Renal cortex interstitium (tissue), 11 donors: ENCODE measurements at regions not wholly inside any gene's neighbourhood (a gene's known extent, or its start where the extent isn't known, plus 50 kb on each side); places are given as distances from the start of the nearest gene placed in this dataset.

Experiments
- DNase-seq, 11 donors: peaks; one replicate each; pipeline ENCODE4 v3.0.0-alpha.2; 2013; ENCODE audit warnings: low read depth in 9 of 11, low spot score in 4 of 11; ENCODE audit errors: extremely low read depth in 1 of 11

DNA sequence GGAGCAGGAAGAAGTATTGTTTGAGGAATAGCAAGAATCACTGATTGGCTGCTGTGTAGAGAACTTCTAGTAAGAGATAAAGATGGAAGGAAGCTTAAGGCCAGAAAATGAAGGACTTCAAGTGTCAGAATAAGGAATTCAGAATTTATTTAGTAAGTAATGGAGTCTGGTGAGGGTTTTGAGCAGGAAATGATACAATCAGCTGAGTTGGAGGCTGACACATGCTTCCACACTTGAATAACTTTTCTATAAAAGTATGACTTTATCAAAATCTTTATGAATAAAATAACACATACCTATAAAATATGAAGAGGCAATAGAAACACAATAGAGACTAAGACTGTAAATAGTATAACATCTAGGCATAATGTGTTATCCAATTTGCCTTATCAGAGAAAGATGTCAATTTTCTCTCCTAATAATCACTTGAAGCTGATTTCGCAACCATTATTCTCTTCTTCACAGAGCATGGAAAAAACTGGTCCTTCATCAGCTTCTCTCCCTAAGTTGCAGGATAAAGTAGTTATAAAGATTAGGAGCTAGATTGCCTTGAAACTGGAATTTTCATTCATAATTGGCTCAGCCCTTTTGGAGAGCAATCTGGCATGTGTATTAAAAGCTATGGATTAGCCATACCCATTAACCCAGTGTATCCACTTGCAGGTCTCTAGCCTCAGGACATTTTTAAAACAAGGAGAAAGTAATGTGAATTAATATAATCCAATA lies 143.4 kb downstream of the ZNF608 start:
- DNase-seq, result no peak

DNA sequence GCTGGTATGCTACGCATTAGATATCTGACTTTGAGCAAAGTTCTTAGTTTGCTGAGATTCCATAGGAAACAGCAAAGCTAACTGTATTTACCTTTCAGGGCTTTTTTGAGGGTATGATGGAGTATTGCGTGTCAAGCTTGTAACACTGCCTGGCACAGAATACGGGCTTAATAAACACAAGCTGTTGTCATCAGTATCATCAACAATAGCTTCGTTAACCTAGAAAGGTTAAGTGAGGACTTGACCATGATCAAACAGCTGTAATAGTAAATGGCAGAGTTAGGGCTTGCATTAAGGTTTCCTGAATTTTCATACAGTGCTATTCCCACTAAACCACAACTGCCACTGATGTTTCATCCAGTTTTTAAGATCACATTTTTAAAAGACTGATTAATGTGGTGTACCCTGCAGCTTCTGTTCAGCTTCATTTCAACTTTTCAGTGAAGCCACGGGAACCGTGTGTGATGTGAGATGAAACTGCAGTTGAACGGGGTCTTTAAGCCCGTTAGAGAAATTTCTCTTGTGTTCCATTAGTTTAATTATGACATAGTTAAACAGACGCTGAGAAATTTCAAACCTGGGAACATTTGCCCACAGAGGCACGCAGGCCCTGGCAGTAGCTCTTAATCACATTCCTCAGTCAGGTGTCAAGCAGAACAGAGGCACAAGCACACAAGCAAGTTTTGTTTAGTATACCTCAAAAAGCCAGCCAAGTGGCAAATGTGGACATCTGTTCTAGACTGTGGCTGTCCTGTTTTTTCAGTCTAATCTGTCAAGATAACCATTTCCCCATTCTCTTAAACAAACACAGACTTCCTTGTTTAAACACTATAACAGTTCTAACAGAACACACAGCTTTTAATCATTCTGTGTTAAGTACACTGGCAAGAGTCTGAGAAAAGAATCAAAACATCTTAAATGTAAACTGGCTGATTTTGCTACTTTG lies 147.1 kb downstream of the ZNF608 start:
- DNase-seq, result peak in 4 of 11 donors; percentile 26 to 56 (median 43)

DNA sequence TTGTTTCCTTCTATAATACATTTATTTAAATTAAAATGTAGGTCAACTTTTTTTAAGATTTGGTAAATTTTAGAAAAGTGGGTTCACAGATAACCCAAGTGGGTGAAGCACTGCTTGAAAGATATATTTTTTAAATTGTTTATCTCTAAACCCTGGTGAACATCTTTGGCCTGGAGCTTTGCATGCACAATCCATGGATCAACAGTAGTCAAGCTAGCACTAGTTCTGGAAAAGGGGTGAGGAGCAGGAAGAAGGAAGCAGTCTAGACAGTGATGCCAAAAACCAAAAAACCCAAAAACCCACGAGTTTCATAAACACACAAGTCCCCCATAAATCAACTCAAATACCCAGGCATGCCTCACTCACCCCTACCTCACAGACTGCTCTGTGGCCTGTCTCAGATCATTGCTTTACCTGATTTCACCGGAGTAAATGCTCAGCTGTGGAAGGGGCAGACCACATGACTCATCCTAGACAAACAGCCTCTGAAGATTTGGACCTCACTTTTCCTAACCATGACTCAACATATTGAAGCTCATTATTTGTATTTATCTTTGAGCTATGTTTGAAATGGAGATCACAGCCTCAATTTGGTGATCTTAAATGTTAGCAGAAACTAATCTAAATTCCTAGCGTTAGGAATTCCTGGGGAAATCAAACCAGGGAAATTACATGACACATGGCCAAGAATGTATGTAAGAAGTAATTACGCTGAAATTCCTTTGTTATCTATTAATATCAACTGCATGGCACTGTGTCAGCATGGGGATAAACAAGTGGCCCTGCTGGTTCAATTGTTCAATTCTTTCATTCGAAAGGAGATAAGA lies 149.6 kb downstream of the ZNF608 start:
- no peak for DNase-seq

DNA sequence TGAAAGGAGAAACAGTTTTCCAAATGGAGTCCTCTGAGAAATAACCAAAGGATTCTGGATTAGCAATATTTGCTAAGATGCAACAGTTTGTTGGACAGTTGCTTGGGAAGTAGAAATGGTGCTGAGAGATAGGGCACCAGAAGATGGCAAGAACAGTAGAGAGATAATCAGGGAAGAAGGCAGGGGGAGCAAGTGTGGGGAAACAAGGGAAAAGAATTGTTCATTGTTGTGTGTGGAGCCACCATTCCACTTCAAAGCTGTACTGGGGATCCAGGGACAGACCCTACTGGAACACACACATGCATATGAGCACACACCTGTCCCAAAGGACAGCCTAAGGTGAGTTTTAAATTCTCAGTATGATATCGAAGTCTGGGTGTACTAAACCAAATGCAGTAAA lies 152.5 kb downstream of the ZNF608 start:
- no peak for DNase-seq

DNA sequence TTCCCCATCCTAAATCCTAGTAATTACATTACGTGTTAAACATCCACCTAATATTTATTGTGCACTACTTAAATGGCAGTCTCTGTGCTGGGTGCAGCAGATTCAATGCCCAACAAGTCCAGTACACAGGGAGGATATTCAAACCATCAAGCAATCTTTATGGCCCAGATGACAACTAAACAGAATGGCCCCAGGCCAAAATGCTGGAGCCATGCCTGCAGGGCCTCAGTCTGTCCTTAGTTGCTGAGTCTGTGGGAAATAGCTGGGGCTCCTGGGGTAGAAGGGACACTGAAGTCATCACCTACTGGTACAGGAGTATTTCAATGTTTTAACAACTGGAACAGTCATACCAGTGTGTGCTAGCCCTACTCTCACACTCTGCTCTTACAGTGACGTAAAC lies 153.5 kb downstream of the ZNF608 start:
- no peak for DNase-seq

DNA sequence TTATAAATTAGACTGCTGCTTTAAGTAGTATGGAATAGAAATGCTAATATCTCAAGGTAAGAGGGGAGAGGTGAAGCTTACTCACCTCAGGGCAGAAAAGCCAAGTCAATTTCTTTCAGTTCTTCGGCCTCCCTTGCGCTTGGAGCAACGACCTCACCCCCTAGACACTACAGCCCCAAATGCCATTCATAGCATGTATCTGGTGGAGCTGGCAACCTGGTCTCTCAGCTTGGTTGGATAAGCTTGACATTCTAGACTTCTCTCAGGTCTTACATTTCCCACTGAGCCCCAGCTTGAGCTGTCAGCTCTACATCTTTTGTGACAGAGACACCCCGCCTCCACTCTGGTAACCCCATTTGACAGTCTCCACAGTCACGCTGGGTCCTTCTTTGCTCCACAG lies 154.9 kb downstream of the ZNF608 start:
- no peak for DNase-seq

DNA sequence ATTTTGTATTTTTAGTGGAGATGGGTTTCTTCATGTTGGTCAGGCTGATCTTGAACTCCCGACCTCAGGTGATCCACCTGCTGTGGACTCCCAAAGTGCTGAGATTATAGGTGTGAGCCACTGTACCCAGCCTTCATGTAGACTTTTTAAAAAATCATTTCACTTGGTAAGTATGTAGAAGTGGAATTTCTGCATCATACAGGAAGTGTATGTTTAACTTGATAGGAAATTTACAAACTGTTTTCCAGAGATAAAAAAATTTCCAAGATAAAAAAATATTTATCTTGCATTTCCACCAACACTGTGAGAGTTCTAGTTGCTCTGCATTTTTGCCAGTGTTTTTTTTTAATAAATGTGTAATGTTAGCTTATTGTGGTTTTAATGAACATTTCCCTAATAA lies 155.8 kb downstream of the ZNF608 start:
- DNase-seq, result no peak

DNA sequence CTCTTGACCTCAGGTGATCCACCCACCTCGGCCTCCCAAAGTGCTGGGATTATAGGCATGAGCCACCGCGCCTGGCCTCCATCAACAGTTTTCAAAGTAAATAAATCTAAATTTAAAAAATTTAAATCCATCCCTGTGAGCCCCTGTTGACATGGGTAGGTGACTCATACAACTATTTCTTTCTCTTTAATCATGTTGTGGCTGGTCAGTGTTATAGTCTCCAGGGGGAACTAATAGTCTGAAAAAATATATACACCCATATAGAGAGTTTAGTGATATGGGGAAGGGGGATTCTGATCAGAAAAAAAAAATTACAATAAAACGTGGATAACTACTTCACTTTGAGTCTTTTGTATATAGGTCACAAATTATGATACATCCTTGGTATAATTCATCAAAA lies 159.2 kb downstream of the ZNF608 start:
- no peak for DNase-seq

DNA sequence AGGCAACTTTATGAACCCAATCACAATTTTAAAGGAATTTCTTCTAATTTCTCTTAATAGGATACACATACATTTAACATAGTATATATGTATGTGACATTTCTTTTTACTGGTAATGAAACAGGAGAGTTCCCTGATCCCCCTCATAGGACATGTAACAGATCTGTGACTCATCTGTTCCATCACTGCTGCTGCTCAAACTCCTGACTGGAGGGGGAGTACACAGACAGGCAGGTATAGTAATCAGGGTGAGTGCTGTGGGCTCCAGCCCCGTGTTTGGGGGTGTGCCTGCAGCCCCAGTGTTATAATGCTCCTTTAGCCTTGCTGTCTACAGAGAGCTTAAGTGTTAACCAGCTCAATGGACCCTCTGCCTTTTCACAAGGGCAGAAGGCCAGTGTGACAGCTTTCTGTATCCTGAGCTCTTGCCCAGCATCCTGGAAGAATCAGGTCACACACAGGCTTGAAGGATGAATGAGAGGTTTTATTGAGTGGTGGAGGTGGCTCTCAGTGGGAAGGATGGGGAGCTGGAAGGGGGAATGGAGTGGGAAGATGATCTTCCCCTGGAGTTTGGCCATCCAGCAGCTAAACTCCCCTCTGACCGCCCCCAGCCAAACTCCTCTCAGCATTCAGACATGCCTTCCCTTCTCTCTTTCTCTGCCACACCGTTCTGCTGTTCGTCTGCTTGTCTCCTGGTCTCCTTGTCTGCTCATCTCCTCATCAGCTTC lies 161.3 kb downstream of the ZNF608 start:
- no peak for DNase-seq

DNA sequence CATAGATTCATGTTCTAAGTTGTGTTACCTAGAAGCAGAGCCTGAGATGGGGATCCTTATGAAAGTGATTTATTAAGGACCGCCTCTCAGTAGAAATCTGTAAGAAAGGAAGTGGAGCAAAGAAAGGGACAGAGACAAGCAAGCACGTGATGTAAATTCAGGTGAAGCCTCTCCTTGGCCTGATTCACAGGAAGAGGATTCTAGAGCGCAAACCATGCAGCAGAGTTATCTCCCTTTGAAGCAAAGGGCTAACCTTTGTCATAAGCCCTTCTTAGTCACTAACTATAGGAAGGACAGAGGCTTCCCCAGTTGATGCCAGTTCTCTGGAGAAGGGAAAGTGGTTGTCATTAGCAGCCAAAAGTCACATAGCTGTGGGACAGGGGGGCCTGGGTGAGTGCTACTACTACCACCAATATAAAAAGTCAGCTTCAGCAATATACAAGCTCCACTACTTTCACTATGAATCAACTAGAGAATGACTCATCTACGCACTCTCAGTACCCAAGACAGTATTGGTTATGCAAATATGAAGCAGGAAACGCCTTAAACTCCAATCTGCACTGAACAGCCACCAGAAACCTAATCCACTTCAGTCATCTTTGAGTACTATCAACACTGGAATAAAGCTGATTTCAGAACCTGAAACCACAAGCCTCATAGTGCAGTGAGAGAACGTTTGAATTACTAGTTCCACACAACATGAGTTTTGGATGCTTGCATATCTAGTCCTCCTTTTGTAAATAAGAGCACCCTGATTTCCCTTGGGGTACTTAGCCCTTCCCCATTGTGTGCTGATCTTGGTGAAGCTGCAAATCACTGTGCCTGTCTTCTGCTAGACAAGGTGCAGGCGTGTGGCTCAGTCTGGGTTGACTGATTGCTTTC lies 162.7 kb downstream of the ZNF608 start:
- no peak for DNase-seq

DNA sequence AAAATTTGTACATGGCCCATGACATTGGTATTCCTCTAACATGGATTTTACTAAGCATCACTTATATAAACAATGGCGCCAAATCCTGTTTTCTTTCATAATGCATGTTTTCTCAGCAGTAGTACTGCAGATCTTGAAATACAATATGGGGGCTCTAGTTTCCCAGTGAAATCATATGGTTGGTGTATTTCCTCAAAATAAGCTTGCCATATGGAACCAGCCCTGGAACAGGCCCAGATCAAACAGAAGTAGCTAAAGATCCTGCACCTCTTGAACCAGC lies 163.9 kb downstream of the ZNF608 start:
- DNase-seq, result no peak

DNA sequence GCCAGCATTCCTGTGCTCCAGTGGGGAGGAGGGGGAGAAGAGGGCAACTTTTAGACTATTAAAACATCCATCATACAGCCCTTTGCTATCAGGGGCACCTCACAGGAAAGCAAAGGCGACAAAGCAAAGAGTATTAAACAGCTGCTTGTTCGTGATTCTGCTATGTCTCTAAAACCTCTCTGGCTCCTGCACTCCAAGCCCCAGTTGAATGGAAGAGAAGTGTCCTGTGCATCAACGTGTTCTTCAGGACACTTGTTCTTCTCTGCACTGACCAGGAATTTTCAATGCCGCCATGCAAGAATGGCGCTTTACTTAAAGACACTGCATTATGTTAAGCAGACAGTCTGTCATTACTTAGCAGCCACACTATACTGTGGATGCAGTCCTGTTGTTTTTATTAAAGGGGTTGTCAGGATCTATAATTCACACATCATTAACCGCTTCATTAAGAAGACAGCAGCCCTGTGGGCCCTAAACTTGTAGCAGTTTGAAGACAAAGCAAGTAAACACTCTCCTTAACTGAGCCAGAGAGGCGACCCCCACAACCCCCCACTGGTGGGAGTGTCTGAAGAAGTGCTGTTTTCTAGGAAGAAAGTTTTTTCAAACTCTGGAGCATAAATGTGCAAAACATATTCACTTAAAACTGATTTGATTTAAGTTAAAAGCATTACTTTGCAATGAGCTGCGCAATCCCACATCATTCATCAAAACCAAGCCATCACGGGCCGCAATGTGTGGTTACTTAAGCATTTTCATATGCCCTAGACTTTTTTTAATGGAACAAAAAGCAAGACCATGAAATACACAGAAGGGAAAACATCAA lies 164.5 kb downstream of the ZNF608 start:
- DNase-seq, result peak in 3 of 11 donors; percentile 32 to 67 (median 57)

DNA sequence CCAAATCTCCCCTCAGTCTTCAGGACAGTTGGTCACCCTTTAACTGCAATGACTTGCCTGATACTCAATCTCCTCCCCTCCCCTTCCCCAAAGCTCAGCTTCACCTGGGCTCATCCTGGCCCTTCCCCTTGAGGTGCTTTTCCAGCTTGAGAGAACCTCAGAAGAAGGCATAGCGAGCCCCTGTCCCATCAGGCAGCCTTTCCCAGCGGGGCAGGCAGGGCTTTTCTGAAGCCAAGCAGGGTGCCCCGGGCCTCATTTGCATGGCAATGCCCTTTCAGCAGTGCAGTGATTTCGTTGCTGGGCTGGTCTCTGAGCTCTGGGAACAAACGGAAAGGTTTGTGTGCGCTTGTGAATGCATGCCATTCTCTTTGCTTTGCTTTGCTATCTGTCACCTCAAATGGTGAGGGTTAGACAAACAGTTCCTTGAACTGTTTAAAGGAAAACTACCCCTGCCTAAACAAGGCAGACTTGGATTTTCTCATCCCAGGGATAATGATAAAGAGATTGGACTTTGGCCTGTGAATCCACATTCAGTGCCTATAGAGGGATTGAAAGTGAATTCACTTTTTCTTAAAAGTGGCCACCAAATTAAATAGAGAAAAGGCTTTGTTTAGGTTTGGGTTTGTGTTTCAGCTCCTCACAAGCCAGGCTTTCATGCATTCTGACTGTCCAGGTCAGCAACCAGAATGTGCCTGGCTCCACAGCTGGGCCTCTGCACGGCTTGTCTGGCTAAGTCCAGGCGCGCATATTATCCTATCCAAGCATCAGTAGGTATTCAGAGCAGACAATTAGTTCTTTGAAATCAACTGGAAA lies 165.3 kb downstream of the ZNF608 start:
- DNase-seq, result no peak

DNA sequence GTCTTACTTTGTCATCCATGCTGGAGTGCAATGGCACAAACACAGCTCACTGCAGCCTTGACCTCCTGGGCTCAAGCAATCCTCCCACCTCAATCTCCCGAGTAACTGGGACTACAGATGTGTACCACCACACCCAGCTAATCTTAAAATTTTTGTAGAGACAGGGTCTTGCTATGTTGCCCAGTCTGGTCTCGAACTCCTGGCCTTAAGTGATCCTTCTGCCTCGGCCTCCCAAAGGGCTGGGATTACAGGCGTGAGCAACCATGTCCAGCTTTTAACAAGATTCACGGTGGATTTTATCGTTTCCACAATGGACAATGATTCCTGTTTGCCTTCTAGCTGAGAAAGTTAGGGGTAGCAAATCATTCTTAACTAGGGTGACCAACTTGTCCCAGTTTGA lies 165.9 kb downstream of the ZNF608 start:
- no peak for DNase-seq

DNA sequence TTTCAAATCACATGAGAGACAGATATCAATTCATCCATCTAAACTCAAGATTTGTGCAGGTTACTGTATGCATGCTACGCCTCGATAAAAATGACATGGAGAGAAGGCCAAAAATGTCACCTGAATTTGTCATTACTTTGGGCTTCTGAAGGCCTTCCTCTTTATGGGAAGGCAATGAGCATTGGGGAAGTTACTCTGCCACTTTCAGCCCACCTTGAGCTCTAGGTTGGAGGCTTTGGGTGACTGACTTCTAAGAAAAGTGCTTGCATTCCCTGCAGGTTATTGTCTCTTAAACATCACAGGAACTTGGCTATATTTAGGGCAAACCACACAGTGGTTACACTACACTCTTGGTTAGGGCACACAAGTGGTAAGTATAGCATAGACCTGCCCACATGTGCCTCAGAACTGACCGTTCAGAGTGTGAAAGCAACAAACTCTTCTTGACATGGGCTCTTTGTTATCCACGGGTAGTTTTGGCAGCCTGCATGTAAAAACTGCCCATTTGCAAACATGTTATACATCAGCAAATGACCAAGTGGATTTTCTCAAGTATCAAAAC lies 169.5 kb downstream of the ZNF608 start:
- DNase-seq, result no peak

DNA sequence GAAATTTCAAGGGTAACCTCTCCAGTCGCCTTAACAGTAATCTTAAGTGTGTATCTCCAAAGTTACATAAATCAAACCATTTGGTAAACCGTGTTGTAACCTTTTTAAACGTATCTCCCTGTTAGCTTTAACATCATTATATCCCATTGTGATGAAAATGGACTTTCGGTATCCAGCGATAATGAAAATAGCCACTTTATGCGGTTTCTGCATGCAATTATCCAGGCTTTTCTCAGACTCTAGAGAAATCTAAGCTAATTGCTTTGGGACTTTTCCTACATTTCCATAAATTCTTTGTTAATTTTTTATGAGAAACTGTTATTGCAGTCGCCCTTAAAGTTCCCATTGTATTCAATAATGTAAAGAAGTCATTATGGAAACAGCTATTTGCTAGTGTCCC lies 170.7 kb downstream of the ZNF608 start:
- no peak for DNase-seq
